Psoas muscle (tissue), 7 donors: ENCODE measurements at regions not wholly inside any gene's neighbourhood (a gene's known extent, or its start where the extent isn't known, plus 50 kb on each side); places are given as distances from the start of the nearest gene placed in this dataset.

ENCODE experiments used
- ATAC-seq, 4 donors: fragments of 200-7000 bp; cut with Tn5 transposase; one replicate each; pipeline ENCODE4 v1.9.1; 2020; ENCODE audit warnings: moderate library complexity in 3 of 4, mild to moderate bottlenecking in 2 of 4
- DNase-seq, 2 donors: peaks; one replicate each; pipeline ENCODE4 v3.0.0-alpha.2; 2020
- H3K27ac ChIP-seq: fragments of 200-600 bp; one replicate; pipeline ENCODE4 v1.8.0; 2022
- H3K27me3 ChIP-seq, 3 donors: fragments of 200-600 bp in 1 of 3; one replicate each; pipeline versions ENCODE4 v1.6.1 to v1.8.0; 2013 to 2022; ENCODE audit warnings: low read length in 2 of 3, mild to moderate bottlenecking in 2 of 3, moderate library complexity in 1 of 3; ENCODE audit not compliant: insufficient read depth in 3 of 3
- H3K36me3 ChIP-seq, 2 donors: fragments of 200-600 bp in 1 of 2; one replicate each; pipeline versions ENCODE4 v1.6.1 to v1.8.0; 2013 to 2022; ENCODE audit warnings: low read depth in 1 of 2, mild to moderate bottlenecking in 1 of 2, moderate library complexity in 1 of 2; ENCODE audit not compliant: insufficient read depth in 1 of 2
- H3K4me1 ChIP-seq: fragments of 200-600 bp; one replicate; pipeline ENCODE4 v1.8.0; 2022
- H3K4me3 ChIP-seq: fragments of 200-600 bp; one replicate; pipeline ENCODE4 v1.8.0; 2022; ENCODE audit warnings: mild to moderate bottlenecking
- H3K9me3 ChIP-seq: fragments of 200-600 bp; one replicate; pipeline ENCODE4 v1.8.0; 2022
- CTCF ChIP-seq: fragments of 200-600 bp; IDR thresholded peaks from one replicate; pipeline ENCODE4 v1.8.0; 2022; ENCODE audit warnings: antibody characterized with exemption
- WGBS, 3 donors: extraction: QIAGEN DNeasy Blood & Tissue Kit; methylation state at CpG; one replicate each; pipeline versions ENCODE4 v1.1.6 to v1.1.7; 2013; 5-methylcytosine and 5-hydroxymethylcytosine counted together
- intact Hi-C, 2 donors: fragments of 100-400 bp; cut with DNase I; formaldehyde crosslinking; loops; one replicate each; pipeline versions ENCODE4 v1.11.0 to v1.14.2; 2022
- donor health status: healthy with polysubstance abuse.
- donor health status: DM: no; HTN: no; CAD: no; lungs with moderate emphysema.
- donor health status: Bipolar disorder and iron deficiency.
- donor health status: healthy.
- donor health status: DM: yes; HTN: yes; CAD: no.
- donor health status: DM: no; HTN: no; CAD: no.
- donor health status: DM: yes; HTN: yes; CAD: no.

DNA sequence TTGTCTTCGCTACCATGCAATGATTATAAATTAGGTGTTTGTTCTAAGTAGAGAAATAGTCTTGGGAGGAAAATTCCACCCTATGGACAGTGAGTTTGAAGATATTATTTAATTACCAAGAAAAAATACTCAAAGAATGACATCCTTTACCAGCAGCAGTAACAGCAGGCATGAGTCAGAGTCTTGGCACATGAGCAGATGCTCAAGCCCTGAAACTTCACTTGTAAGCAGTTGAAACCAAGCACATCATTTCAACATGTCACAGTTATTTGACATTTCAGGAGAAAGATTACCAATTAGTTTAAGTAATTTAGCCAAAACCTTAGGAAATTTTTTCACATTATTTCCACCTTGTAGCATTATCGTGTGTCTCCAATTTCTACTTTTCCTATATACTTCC lies 99.2 kb downstream of the C12orf50 start:
- Histone ChIP-seq H3K27ac (no peak overlapping the region), H3K9me3 (no peaks in the 10 kb centered on the region), H3K4me3 (no peak overlapping the region), H3K27me3 (no peaks in the 10 kb centered on the region), H3K4me1 (no peaks in the 10 kb centered on the region), H3K36me3 (no peaks in the 10 kb centered on the region)
- ATAC-seq (no peak), DNase-seq (no peak)
- WGBS, 3 donors, result 54 to 63% (median 58%) methylated on average over 2 of the region's 2 CpGs
- no peak for TF ChIP-seq CTCF
- intact Hi-C loops, result no loop called here

- no peaks in the 10 kb centered on the region for H3K27me3 ChIP-seq
- ATAC-seq, result no peak
- DNase-seq, result no peak
- TF ChIP-seq CTCF, result no peak
- WGBS, 3 donors, result 61 to 70% (median 63%) methylated on average over 2 of the region's 2 CpGs
- H3K9me3 ChIP-seq, result no peaks in the 10 kb centered on the region
- no peaks in the 10 kb centered on the region for H3K4me1 ChIP-seq
- no peak overlapping the region for H3K27ac ChIP-seq
- H3K4me3 ChIP-seq, result no peak overlapping the region
- H3K36me3 ChIP-seq, result no peaks in the 10 kb centered on the region
- intact Hi-C loops, result no loop called here
Observed at GRCh38 chr12:87929346-87929745, 99.9 kb downstream of the C12orf50 start.

DNA sequence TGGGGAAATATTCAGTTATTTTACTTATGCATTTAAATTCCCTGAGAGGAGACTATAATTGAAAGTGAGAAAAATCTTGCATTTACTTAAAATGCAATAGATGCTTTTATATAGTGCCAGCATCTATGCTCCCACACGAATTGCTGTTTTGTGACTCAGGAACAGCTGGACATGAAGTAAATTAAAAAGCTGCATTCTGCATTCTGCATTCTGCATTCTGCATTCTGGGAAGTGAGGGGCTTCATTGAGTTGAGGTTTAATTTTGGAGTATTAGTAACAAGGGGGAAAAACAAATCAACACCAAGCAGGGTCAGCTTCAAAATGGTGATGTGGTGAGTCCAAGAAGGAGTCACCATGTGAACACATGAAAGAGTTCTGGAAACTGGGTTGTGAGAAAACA lies 101.2 kb downstream of the C12orf50 start:
- Histone ChIP-seq H3K9me3 (no peaks in the 10 kb centered on the region), H3K36me3 (no peaks in the 10 kb centered on the region), H3K4me1 (no peaks in the 10 kb centered on the region), H3K27me3 (no peaks in the 10 kb centered on the region), H3K27ac (no peak overlapping the region), H3K4me3 (no peak overlapping the region)
- TF ChIP-seq CTCF, result no peak
- ATAC-seq (no peak), DNase-seq (no peak)
- intact Hi-C loops, result no loop called here
- WGBS, 3 donors, result 10 to 34% (median 16%) methylated on average over 1 of the region's 1 CpG

DNA sequence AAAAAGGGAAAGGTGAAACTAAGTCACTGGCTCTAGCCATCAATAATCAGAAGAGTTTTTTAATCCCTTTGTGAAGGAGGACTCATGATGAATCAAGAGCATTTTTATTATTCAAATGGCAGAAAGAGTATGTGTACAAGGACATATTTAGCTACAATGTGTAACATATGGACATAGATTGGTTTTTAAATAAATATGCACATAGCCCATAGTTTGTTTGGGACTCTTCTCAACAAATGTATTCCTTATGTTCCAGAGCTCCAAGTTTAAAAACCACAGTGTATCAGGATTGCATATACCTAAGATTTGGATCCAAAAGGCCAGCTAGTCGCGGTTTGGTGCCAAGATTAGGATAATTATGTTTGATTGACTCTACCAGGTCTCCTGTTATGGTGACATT lies 104.2 kb downstream of the C12orf50 start:
- no peak for TF ChIP-seq CTCF
- Histone ChIP-seq H3K27me3 (no peaks in the 10 kb centered on the region), H3K9me3 (no peaks in the 10 kb centered on the region), H3K4me1 (no peaks in the 10 kb centered on the region), H3K36me3 (no peaks in the 10 kb centered on the region), H3K4me3 (no peak overlapping the region), H3K27ac (no peak overlapping the region)
- WGBS, 3 donors, result 31 to 39% (median 39%) methylated on average over 2 of the region's 2 CpGs
- ATAC-seq (no peak), DNase-seq (no peak)
- intact Hi-C loops, result no loop called here

GRCh38 chr12:87924149-87924548 lies 105.1 kb downstream of the C12orf50 start:
- DNase-seq, result no peak
- no peaks in the 10 kb centered on the region for H3K36me3 ChIP-seq
- no peak overlapping the region for H3K27ac ChIP-seq
- TF ChIP-seq CTCF, result no peak
- no peak overlapping the region for H3K4me3 ChIP-seq
- intact Hi-C loops, result no loop called here
- ATAC-seq, result no peak
- H3K4me1 ChIP-seq, result no peaks in the 10 kb centered on the region
- no peaks in the 10 kb centered on the region for H3K9me3 ChIP-seq
- H3K27me3 ChIP-seq, result no peaks in the 10 kb centered on the region
